HG03095 (cell line): ENCODE measurements at regions not wholly inside any gene's neighbourhood (a gene's known extent, or its start where the extent isn't known, plus 50 kb on each side); places are given as distances from the start of the nearest gene placed in this dataset.
"Not testable (repeated sequence)": the region's sequence is repeated elsewhere in the genome, so short reads cannot be mapped to it uniquely, and the experiment has no call there.

Source experiments
- ATAC-seq: cut with Tn5 transposase; IDR thresholded peaks from one replicate; pipeline ENCODE4 v1.9.1; 2021; ENCODE audit warnings: moderate library complexity; ENCODE audit not compliant: unreplicated experiment

DNA sequence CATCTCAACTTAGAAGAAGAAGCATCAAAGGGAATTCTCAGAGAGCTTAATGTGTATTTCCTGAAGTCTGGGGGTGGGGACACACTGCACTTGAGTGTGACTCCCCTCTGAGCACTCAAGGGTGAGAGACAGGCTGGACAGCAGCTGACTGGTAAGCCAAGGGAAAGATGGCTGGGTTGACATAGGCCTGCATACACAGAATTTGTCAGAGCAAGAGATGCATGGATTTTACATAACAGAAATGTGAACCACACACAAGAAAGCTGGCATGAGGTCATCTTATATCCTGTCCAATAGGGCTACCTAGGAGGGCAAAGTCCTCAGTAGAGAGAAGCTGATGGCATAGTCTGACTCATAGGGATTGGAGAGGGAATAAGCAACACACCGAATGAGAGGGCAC lies 114.3 kb upstream of the EPB41L4A start:
- ATAC-seq = no peak

DNA sequence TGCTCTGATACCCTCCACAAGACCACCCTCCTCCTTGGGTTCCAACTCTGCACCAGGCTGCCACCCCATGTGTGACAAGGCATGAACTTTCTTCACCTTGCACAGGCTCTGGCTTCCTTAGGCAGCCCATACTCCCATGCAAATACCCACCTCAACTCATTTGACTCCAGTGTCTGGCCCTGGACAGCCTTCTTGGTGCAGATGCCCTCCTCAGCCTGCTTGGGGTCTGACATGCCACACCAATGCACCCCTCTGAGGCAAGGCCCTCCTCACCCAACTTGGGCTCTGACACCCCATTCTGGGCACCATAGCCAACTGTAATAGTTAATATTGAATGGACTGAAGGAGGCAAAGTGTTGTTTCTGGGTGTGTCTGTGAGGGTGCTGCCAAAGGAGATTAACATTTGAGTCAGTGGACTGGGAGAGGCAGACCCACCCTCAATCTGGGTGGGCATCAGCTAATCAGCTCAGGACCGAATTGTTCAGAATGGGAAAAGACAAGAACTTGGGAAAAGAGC lies 115.0 kb upstream of the EPB41L4A start:
- ATAC-seq = no peak

DNA sequence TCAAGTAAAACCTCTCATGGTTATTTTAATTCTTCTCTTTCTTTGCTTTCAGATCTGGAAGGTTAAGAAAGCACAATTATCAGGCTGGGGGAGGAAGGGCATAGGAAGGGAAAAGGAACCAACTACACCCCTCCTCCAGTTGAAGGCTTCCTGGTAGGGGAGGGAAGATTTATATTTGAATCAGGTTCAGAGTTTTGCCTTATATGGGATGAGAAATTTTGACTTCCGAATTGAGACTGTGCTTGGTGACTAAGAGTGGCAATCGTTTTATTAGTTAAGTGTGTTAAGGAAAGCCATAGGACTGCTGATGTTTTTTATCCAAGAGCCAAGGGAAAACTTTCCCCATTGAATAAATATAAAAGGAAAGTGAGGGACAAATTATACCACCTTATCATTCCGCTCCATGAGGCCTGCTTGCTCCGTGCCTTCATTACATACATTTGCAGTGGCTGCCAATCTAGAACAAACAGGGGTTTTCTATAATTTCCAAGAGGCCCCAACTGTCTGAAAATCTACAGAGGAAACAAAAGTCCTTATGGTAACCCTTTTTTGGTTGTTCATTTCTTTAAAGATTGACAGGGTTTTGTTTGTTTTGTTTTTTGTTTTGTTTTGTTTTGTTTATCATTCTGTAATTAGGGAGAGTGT lies 115.7 kb upstream of the EPB41L4A start:
- peak; percentile 44 for ATAC-seq

DNA sequence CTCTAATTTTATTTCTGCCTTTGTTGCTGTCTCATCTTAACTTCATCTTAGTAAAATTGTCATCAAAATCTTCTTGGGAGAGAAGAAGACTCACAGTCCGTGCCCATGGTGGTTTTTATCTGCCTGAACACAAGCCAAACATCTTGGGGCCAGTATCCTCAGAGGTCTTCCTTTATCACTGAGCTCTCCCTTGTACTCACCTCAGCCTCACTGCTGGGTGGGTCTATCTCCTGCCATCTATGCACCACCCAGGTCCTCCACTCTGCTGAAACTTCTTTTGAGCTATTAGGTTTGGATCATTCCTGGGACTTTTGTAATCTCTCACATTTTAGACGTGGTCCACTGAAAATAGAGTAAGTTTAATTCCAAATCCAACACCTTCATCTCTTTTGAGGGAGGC lies 116.3 kb upstream of the EPB41L4A start:
- ATAC-seq = no peak

DNA sequence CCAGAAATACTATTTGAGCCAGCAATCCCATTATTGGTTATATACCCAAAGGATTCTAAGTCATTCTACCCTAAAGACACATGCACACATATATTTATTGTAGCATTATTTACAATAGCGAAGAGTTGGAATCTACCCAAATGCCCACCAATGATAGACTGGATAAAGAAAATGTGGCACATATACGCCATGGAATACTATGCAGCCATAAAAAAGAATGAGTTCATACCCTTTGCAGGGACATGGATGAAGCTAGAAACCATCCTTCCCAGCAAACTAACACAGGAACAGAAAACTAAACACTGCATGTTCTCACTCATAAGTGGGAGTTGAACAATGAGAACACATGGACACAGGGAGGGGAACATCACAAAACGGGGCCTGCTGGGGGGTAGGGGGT lies 125.5 kb upstream of the EPB41L4A start:
- not testable (repeated sequence) for ATAC-seq

DNA sequence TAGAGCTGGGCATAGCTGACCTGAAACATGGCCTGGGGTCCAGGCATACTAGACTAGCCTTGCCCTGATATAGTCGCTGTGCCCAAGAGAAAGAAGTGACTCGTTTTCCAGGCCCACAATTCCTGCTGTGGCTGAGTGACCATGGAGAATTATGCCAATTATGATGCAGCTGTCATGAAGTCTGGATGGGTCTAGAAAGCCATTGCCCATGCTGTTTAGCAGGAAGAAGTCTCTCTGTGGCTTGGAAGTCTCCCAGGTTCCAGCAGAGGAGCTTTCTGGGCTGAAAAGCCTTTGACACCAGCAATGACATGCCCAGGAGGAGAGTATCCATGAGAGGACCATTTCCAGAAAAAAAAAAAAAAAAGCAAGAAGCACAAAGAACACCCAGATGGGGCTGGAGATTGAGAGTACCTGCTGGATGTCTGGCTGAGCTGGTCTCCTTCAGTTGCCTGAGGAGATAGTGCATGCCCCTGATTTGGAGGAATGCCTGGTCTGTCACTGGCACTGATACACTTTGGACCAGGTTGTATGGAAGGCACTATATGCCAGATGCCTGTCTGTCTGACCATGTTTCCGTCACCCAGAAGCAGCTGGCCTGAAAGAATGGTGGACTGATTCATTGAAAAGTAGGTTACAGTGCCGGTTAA lies 128.0 kb upstream of the EPB41L4A start:
- no peak for ATAC-seq

DNA sequence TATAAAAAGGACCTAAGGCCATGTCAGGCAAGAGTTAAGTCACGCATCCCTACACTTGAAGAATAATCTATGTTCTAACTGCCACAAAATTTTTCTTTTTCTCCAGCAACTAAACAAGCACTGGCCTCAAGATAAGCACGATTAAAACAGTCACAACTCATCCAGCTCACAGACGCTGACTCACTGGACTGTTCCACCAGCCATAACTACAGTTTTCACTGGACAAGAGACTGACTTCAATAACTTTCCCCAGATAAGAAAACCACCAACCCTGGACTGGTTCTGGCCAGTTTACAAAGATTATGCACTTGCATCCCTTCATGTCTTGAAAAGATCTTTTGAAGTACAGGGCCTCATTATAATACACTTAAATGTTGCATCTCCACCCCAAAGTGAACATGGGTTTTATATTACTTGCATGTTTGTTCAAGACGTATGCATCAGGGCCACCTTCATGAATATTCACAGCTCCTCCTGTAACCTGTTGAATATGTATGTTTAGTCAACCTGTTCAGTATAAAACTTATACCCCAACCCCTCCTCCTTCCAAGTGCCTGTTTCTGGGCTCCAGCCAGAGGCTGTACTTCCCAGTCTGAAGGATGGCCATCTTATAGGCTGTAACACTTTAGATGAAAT lies 129.3 kb upstream of the EPB41L4A start:
- no peak for ATAC-seq

DNA sequence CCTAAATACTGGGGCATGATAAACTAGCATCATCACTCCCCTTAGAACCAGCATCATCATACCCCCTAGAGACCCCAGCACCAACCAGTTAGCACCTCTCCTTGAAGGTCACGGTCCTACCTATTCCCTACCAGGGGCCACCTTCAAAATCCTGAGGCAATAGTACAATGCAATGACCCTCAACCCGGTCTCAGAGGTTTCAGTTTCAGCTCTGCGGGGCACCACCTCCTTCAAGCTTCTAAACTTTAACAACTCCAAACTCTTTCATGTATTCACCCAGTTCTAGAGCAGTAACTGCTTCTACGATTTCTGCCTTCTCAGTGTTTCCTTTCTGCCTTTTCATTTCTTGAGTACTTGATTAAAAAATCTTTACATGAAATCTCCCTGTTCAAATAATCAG lies 130.1 kb upstream of the EPB41L4A start:
- no peak for ATAC-seq

DNA sequence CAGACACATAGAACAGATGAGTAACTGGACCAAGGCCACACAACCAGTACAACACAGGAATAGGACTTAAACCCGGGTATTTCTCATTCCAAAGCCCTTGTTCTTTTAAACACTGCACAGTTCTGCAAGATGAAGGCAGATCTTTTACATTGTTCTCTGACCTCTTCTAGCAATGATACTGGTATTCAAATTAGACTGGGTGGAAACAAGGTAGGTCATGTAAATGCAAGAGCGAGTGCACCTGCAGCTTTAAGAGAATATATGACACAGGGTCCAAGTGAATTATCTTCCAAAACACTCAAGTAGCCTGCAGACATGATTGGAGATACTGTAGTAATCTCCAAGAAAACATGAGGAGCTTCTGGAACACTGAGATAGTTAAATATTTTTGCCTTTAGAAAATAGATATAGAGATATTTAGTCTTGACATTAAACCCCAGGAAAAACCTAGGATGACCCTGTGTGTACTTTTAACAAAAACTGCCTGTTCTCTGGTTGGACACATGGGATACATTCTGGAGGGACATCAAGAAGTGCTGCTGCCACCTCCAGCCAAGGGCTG lies 130.6 kb upstream of the EPB41L4A start:
- ATAC-seq = no peak

DNA sequence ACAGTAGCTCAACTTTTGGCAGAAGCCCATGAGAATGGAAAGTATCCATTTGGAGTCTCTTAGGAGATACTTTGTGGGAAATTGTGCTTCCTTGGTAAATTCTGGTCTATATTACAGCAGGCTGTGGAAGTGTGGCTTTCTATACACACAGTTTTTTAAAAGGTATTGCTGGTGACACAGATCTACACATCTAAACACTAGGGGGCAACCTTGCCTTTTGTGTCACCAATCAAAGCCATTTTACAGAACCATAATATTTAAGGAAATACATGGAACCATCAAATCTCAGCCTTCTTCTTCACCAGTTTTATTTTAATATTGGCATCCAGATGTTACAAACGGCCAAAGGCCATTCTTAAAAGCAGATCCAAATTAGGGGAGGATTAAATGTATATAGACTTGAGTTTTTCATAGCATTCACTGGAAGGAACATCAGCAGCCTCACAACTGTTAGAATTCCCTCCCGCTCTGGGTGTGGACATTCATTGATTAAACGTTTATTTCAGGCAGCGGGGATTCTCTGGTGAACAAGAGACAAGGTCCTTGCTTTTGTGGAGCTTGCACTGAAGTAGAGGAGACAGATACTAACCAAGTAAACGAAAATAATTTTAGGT lies 132.4 kb upstream of the EPB41L4A start:
- ATAC-seq = peak; percentile 46

DNA sequence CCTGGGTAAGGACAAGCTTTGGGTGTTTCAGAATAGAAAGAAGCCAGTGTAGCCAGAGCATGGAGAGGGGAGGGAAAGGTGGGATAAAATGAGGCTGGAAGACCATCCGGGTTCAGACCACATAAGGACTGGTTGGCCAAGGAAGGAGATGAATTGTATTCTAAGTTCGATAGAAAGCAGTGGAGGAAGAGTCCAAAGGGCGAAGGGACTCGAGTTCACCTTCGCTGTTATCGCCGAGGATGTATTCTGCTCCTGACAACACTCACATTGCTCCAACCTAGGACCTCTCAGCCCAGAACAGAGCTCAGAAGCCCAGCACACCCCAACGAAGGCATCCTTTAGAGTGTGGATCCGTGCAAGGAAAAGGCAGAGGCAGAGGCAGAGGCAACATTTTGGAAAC lies 133.1 kb upstream of the EPB41L4A start:
- no peak for ATAC-seq

DNA sequence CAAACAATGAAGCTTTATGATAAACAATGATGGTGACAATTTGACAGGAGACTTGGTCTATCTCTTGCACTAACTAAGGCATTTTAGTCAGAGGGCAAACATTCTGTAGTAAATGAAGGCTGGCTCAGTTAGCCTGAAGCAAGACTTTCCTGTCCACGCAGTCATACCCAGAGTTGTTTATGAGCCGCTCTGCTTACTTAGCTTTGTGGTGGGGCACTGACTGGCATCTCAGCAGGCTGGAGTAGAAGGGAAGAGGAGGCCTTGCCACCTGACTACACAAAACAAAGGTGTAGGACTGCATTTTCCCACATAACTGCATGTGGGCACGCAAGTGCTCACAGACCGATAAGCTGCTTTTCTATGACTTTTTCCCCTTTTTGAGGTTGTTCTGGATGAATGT lies 133.7 kb upstream of the EPB41L4A start:
- ATAC-seq = no peak

DNA sequence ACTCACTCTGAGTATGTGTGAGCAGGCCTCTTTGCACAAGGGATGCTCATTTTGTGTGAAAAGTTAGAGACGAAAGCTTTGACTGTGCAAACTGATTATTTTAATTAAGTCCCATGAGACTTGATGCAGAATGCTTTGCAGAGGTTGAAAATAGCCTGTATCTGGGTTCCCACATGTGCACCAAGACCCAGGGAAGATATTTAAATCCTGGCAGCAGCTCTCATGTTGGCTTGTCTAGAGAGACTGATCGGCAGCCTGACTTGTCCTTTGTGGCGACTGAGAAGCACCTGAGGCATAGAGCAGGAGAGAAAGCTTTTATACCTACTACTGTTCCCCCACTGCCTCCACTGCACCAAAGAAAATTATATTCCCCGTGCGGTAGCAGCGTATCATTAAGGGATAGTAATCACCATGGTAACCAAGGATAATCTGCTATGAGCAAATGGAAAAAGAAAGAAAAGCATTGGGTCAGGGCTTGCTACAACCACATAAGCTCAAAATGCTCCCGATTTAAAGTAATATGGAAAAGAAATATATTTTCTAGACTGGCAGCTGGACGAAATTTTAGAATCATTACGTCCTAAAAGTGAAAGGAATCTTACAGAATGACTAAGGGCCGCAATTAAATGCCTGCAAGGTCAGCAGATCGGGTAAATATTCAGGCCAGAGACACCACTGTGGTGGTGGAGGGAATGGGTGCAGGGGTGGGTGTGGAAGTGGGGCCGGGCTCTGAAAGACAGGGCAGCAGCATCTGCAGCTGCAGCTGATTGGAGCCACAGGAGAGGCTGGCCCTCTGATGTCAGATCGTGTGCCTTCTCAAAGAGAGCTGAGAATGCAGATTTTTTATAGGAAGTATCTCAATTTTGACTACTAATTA lies 135.3 kb upstream of the EPB41L4A start:
- no peak for ATAC-seq

DNA sequence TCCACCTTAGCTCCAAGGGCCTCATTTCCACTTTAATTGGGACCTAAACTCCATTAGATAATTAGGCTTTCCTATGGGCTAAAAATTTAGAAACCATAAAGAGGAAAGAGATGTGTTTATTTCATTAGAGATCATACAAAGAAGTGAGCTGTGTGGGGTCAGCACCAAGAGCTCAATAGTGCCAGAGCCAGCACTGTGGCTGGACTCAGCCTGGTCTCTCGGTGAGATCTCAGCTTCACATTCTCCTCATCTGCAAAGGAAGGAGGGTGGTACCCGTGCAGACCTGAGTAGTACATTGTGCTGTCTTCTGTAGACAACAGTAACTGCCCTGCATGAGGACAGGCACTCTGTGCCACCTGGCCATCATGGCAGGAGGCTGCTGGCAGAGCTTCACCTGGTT lies 136.1 kb upstream of the EPB41L4A start:
- ATAC-seq = no peak

DNA sequence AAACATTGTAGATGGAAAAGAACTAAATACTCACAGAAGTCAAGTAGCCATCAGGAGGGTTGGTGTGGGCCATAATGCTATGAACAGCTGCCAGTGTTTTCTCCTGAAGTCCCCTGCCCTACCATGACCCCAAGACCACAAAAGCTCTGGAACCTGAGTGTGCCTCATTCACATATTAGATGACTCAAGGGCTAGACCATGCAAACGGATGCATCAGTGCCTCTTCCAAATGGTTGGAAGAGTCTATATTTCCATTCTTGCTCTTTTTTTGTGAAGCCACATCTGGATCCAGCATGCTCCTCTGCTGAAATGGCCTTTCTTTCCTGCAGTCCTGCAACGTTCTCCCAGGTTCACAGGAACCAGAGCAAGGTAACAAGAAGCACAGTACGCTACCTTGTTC lies 136.6 kb upstream of the EPB41L4A start:
- no peak for ATAC-seq

DNA sequence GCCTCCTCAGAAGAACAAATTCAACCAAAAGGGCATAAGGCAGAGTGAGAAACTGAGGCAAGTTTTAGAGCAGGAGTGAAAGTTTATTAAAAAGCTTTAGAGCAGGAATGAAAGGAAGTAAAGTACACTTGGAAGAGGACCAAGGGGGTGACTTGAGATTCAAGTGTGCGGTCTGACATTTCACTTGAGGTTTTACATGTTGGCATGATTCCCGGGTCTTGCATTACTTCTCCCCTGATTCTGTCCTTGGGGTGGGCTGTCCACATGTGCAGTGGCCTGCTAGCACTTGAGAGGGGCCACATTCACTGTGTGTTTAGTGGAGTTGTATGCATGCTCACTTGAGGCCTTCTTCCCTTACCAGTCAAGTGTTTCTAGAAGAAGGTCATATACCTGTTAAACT lies 140.4 kb upstream of the EPB41L4A start:
- ATAC-seq = not testable (repeated sequence)

DNA sequence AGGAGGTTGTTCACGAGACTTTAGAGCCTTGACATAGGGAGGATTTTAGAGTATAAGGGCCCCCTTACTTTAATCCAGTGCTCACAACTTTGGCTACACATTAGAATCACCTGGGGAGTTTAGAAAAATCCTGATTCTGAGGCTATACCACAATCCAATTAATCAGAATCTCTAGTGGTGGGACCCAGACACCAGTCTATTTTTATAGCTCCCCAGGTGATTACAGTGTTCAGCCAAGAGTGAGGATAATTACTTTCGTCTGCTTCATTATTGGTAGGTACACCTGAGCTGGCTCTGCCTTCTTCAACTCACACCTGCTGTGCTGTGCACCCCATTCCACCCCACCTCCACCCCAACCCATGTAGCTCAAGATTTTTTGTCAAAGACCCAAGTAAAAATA lies 141.3 kb upstream of the EPB41L4A start:
- ATAC-seq = no peak

DNA sequence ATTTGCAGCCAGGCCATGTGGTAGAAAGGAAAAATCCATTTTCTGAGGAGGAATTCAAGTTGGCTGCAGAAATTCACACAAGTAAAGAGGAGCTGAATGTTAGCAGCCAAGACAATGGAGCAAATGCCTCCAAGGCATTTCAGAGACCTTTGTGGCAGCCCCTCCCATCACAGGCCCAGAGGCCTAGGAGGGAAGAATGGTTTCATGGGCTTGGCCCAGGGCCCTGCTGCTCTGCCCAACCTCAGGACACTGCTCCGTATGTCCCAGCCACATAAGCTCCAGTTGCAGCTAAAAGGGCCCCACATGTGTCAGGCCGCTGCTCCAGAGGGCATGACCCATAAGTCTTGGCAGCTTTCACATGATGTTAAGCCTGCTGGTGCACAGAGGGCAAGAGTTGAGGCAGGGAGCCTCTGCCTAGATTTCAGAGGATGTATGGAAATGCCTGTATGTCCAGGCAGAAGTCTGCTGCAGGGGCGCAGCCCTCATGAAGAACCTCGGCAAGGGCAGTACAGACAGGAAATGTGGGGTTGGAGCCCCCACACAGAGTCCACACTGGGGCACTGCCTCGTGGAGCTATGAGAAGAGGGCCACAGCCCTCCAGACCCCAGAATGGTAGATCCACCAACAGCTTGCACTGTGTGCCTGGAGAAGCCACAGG lies 144.2 kb upstream of the EPB41L4A start:
- no peak for ATAC-seq

DNA sequence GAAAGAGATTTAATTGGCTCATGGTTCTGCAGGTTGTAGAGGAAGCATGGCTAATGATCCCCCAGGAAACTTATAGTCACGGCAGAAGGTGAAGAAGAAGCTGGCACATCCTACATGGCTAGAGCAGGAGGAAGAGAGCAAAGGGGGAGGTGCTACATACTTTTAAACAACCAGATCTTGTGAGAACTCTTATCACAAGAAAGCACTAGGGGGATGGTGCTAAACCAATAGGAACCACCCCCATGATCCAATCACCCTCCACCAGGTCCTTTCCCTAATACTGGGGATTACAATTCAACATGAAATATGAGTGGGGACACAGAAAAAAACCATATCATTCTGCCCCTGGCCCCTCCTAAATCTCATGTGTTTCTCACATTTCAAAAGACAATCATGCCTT lies 147.2 kb upstream of the EPB41L4A start:
- ATAC-seq = no peak

DNA sequence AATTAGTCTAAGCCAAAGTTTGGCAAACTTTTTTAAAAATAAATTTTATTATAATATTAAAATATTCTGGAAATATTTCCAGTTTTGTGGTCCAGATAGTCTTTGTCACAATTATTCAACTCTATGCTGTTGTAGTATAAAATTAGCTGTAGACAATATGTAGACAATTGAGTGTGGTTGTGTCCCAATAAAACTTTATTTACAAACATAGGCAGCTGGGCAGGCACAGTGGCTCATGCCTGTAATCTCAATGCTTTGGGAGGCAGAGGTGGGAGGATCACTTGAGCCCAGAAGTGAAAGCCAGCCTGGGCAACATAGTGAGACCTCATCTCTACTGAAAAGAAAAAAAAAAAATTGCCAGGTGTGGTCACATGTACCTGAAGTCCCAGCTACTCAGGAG lies 150.5 kb upstream of the EPB41L4A start:
- ATAC-seq = no peak
